Adrenal gland (tissue), 9 donors: ENCODE measurements at regions not wholly inside any gene's neighbourhood (a gene's known extent, or its start where the extent isn't known, plus 50 kb on each side); places are given as distances from the start of the nearest gene placed in this dataset.

Source experiments
- DNase-seq, 7 donors: peaks; one replicate each; pipeline ENCODE4 v3.0.0-alpha.2; 2019 to 2020
- H3K27ac ChIP-seq, 5 donors: fragments of 200-600 bp; sonication (generic) in 4 of 5; 1 replicate in 3 of 5; 2 replicates in 2 of 5; pipeline versions ENCODE4 v1.5.1 to v1.8.0; 2016 to 2020; ENCODE audit warnings: mild to moderate bottlenecking in 1 of 5
- H3K27me3 ChIP-seq: fragments of 200-600 bp; 2 replicates; pipeline ENCODE4 v1.8.0; 2021
- H3K36me3 ChIP-seq, 2 donors: fragments of 200-600 bp; replicated peaks in 1 of 2; 1 replicate in 1 of 2; 2 replicates in 1 of 2; pipeline versions ENCODE4 v1.5.1 to v1.8.0; 2018 to 2022
- H3K4me1 ChIP-seq, 2 donors: fragments of 200-600 bp; replicated peaks in 1 of 2; 1 replicate in 1 of 2; 2 replicates in 1 of 2; pipeline versions ENCODE4 v1.5.1 to v1.8.0; 2018 to 2021
- H3K4me3 ChIP-seq, 4 donors: fragments of 200-600 bp; sonication (generic) in 3 of 4; one replicate each; pipeline ENCODE4 v1.5.1; 2016 to 2018
- H3K9me3 ChIP-seq, 3 donors: fragments of 200-600 bp; sonication (generic) in 1 of 3; replicated peaks in 1 of 3; 1 replicate in 2 of 3; 2 replicates in 1 of 3; pipeline versions ENCODE4 v1.5.1 to v1.8.0; 2016 to 2021
- CTCF ChIP-seq, 6 experiments: fragments of 450-650 bp in 4 of 6; fragments of 200-600 bp in 2 of 6; sonication (generic) in 1 of 6; IDR thresholded peaks; 1 replicate in 5 of 6; 2 replicates in 1 of 6; pipeline versions ENCODE4 v1.5.1 to v1.8.0; 2016 to 2021; ENCODE audit warnings: antibody characterized with exemption in 6 of 6, mild to moderate bottlenecking in 2 of 6, moderate library complexity in 1 of 6
- POLR2A ChIP-seq, 2 donors: fragments of 450-650 bp; IDR thresholded peaks; one replicate each; pipeline ENCODE4 v1.6.1; 2017; ENCODE audit warnings: antibody characterized with exemption in 2 of 2, mild to moderate bottlenecking in 2 of 2, moderate library complexity in 1 of 2
- WGBS, 4 donors: extraction: QIAGEN DNeasy Blood & Tissue Kit in 2 of 4; methylation state at CpG; one replicate each; pipeline versions ENCODE4 v1.1.5 to v1.1.7; 2013 to 2017; 5-methylcytosine and 5-hydroxymethylcytosine counted together
- intact Hi-C, 2 donors: fragments of 100-400 bp; cut with DNase I; formaldehyde crosslinking; loops; one replicate each; pipeline versions ENCODE4 v1.14.1 to v1.15.0; 2022 to 2023
- donor health status: healthy with polysubstance abuse.
- donor health status: Bipolar disorder and iron deficiency.
- donor health status: DM: yes; HTN: yes; CAD: no.
- donor health status: DM: no; HTN: no; CAD: no.
- donor health status: DM: no; HTN: no; CAD: no.

GRCh38 chr5:2012885-2013284 lies 130.2 kb upstream of the IRX4 start:
- no peak overlapping the region for H3K27ac ChIP-seq
- TF ChIP-seq POLR2A (IDR thresholded peaks at IDR 0.05) (no peak), CTCF (IDR thresholded peaks at IDR 0.05) (no peak)

GRCh38 chr5:2011481-2012411 lies 129.0 kb upstream of the IRX4 start:
- Histone ChIP-seq H3K9me3 (no peaks in the 10 kb centered on the region), H3K4me1 (no peaks in the 10 kb centered on the region), H3K27ac (no peak overlapping the region), H3K36me3 (no peaks in the 10 kb centered on the region), H3K4me3 (no peak overlapping the region), H3K27me3 (no peaks in the 10 kb centered on the region)
- no peak for TF ChIP-seq POLR2A (IDR thresholded peaks at IDR 0.05)
- TF ChIP-seq CTCF (IDR thresholded peaks at IDR 0.05), result no peak
- DNase-seq, result no peak
- WGBS, 4 donors, result 66 to 73% (median 70%) methylated on average over 18 of the region's 18 CpGs
- intact Hi-C loops, result no loop called here

More at GRCh38 chr5:2012885-2013284, 130.2 kb upstream of the IRX4 start:
- DNase-seq, result no peak
- no peaks in the 10 kb centered on the region for H3K27me3 ChIP-seq
- H3K4me1 ChIP-seq, result no peaks in the 10 kb centered on the region
- 57 to 83% (median 77%) methylated on average over 4 to 8 of the region's 8 CpGs for WGBS, 4 donors
- no peaks in the 10 kb centered on the region for H3K36me3 ChIP-seq
- no peak overlapping the region for H3K4me3 ChIP-seq
- no peaks in the 10 kb centered on the region for H3K9me3 ChIP-seq
- intact Hi-C loops, result no loop called here

- no peak overlapping the region for H3K27ac ChIP-seq
- H3K9me3 ChIP-seq, result no peaks in the 10 kb centered on the region
- WGBS, 4 donors, result 54 to 73% (median 62%) methylated on average over 3 of the region's 3 CpGs
- H3K27me3 ChIP-seq, result no peaks in the 10 kb centered on the region
- TF ChIP-seq POLR2A (IDR thresholded peaks at IDR 0.05), result no peak
- no peak for TF ChIP-seq CTCF (IDR thresholded peaks at IDR 0.05)
- no peaks in the 10 kb centered on the region for H3K36me3 ChIP-seq
- no peak overlapping the region for H3K4me3 ChIP-seq
- DNase-seq, result no peak
- H3K4me1 ChIP-seq, result no peaks in the 10 kb centered on the region
- intact Hi-C loops, result no loop called here
Measured at GRCh38 chr5:2010940-2011339, 128.2 kb upstream of the IRX4 start.

- Histone ChIP-seq H3K9me3 (no peaks in the 10 kb centered on the region), H3K27me3 (no peaks in the 10 kb centered on the region), H3K36me3 (no peaks in the 10 kb centered on the region), H3K4me3 (no peak overlapping the region), H3K4me1 (no peaks in the 10 kb centered on the region), H3K27ac (no peak overlapping the region)
- DNase-seq, result no peak
- 77 to 84% (median 80%) methylated on average over 11 to 22 of the region's 22 CpGs for WGBS, 4 donors
- intact Hi-C loops, result no loop called here
- TF ChIP-seq CTCF (IDR thresholded peaks at IDR 0.05) (no peak), POLR2A (IDR thresholded peaks at IDR 0.05) (no peak)
Measured at GRCh38 chr5:2009986-2010914, 127.5 kb upstream of the IRX4 start.
